Fibroblast of upper back skin (primary cell): ENCODE measurements at regions not wholly inside any gene's neighbourhood (a gene's known extent, or its start where the extent isn't known, plus 50 kb on each side); places are given as distances from the start of the nearest gene placed in this dataset.
A peak's percentile ranks its signal among the peaks of the same experiment; 100 is the strongest.
"Not testable (repeated sequence)": the region's sequence is repeated elsewhere in the genome, so short reads cannot be mapped to it uniquely, and the experiment has no call there.

Experiments
- DNase-seq: peaks from one replicate; pipeline ENCODE4 v3.0.0-alpha.2; 2013

DNA sequence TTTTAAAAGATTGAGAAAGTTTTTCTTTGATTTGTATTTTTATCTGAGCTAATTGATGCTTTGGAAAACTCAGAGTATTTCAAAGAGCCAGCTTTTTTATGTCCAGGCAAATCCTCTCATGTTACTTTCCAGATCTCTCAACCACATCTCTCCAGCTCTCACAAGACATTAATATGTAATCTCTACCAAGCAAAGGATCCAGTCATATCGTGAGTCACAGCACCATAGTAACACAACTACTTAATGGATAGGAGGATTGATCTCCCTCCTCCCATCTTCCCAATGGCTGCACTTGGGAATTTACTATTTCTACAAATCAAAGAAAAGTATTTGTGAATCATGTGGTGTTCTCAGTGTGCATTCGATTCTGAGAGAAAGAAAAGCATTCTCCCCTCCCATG lies 63.3 kb downstream of the POU4F1 start:
- no peak for DNase-seq

DNA sequence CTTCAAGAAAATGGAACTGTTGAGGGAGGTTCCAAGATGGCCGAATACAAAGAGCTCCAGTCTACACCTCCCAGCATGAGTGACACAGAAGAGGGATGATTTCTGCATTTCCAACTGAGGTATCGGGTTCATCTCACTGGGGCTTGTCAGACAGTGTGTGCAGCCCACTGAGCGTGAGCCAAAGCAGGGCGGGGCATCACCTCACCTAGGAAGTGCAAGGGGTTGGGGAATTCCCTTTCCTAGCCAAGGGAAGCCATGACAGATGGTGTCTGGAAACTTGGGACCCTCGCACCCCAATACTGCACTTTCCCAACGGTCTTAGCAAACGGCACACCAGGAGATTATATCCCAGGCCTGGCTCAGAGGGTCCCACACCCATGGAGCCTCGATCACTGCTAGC lies 77.3 kb downstream of the POU4F1 start:
- DNase-seq: not testable (repeated sequence)

DNA sequence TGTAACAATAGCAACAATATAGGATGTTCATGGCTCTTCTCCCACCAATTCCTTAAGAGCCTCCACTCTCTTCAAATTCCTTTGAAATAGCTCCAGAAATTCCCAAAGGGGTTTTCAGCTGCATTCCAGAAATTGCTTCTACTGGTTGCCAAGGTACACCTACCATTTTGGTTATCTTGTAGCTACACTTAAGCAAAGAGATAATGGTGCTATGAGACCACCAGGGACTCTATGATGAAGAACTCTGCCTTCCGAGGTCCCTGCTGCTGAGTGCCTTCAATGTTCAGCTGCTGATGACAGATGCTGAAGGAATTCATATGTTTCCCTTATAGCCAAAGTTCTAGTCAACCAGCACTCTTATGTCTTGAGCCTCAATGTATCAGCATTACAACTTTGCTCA lies 78.4 kb downstream of the POU4F1 start:
- peak; percentile 1 for DNase-seq

DNA sequence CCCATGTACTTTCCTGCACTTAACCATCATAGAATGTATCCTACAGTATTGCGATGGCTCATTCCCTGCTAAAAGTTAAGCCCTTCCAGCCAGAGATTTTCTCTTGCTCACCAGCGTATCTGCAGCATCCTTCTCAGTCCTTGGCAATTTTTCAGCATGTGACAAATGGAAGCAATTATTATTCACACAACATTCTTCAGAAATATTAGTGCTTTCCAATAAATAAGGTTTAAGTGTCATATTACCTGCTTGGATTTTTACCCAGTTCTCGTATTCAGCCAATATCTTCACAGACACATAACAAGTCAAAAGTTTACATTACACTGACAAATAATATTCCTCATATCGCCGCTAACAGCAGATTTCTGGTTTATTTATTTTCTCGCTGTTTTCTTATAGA lies 82.3 kb downstream of the POU4F1 start:
- DNase-seq: no peak

- DNase-seq: no peak
Measured at GRCh38 chr13:78520425-78520824, 82.9 kb downstream of the POU4F1 start.

- not testable (repeated sequence) for DNase-seq
Measured at GRCh38 chr13:78518482-78518881, 84.9 kb downstream of the POU4F1 start.

DNA sequence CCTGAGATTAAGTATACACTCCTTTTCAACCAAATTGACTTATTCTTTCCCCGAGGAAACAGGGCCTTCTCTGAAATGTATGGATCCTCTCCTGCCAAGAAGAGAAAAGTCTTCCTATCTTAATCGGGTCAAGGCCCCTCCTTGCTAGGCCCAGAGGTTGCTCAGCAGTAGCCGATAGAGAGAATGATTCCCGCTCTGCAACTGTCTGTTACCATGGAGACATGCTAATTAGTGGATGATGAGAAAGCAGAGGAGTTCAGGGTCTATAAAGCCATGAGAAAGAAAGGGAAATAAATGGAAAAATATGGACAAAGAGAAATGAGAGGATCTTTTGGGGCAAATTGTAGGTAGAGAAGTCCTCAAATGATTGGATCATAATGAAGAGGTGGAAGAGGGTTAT lies 103.5 kb downstream of the POU4F1 start:
- DNase-seq: no peak

- no peak for DNase-seq
Measured at GRCh38 chr13:78497702-78498355, 105.5 kb downstream of the POU4F1 start.

DNA sequence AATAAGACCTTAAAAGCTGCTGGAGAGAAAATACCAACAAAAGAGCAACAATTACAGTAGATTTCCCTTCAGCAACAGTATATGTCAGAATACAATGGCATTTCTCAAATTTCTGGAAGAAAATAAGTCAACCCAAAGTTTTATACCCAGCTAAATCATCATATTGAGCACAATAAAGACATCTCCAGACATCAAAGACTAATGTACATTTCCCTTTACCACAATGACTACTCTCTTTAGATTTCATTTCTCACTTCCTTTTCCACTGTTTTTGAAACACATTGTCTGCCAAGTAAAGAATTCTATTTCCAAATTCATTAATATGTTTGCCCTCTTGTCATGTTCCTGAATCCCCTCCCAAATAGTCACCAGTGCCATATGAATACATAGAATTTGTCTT lies 111.4 kb downstream of the POU4F1 start:
- no peak for DNase-seq

DNA sequence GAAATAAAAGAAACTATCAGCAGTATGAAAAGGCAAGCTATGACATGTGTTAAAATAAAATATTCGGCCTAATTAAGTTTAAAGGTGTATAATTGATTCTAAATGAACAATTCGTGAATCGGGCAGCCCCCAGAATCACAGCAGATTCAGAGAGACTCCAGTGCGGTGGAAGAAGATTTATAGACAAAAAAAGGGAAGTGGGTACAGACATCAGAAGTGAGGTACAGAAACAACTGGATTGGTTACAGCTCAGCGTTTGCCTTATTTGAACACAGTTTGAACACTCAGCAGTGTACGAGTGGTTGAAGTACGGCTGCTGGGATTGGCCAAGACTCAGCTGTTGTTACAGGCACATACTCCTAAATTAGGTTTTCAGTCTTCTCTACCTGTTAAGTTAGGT lies 113.1 kb downstream of the POU4F1 start:
- DNase-seq: not testable (repeated sequence)

DNA sequence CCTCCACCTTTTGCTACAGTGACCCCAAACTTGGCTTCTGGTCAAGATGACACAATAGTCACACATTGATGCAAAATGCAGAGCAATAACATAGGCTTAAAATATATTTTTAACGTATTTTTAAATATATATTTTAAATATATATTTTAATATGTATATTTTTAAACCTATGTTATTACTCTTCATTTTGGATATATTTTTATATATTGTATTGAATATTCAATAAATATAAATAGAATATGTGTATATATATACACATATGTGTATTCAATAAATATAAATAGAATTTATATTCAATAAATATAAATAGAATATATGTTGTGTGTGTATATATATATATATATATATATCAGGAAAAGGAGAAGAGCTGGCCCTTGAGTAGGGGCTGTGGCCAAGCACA lies 115.6 kb downstream of the POU4F1 start:
- DNase-seq: no peak

GRCh38 chr13:78485803-78486202 lies 117.5 kb downstream of the POU4F1 start:
- DNase-seq: no peak

DNA sequence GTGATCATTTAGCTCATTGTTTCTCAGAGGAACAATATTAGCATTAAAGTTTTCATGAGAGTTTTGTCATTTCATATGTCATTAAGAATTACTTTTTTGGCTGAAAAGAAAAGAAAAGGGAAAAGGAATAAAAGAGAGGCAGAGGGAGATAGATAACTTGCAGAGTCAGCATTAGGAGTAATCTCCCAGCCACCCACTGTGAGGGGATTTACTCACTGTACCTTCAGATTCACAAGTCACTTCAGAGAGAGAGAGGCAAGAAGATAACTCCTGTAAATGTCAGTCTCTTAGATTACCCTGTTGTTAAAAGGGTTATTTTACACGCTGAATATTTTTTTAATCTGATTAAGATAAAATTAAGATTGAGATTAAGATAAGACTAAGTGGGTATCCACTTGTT lies 125.2 kb downstream of the POU4F1 start:
- no peak for DNase-seq

- DNase-seq: no peak
Measured at GRCh38 chr13:78476910-78477309, 126.4 kb downstream of the POU4F1 start.

DNA sequence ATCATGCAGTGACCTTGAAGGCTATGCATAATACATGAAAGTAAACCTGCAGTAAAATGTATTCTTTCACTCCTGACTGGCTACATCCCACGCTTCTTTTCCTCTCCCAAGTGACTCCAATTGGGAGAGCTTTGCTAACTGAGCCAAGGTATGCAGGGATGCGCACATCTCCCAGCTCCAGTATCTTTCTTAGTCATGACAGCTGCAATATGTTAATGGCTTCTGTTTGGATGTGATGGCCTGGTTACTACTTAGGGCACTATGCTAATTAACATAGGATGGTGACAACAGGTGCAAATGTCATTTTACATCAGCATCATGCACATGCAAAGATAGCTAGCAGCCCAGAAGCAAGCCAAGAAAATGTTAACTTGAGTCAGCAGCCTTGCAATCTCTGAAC lies 134.7 kb downstream of the POU4F1 start:
- DNase-seq: no peak

- DNase-seq: no peak
Measured at GRCh38 chr13:78465250-78465649, 138.1 kb downstream of the POU4F1 start.

DNA sequence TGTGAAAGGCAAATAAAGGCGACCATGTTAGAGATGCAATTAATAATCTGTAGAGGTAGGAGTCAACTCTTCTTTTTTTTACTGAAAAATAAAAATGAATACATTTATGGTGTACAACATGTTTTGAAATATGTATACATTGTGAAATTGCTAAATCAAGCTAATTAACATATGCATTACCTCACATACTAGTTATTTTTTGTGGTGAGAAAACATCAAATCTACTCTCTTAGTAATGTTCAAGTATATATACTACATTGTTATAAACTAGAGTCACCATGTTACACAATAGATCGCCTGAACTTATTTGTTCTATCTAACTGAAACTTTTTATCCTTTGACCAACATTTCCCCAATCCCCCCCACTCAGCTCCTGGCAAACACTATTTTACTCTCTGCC lies 143.2 kb downstream of the POU4F1 start:
- no peak for DNase-seq

DNA sequence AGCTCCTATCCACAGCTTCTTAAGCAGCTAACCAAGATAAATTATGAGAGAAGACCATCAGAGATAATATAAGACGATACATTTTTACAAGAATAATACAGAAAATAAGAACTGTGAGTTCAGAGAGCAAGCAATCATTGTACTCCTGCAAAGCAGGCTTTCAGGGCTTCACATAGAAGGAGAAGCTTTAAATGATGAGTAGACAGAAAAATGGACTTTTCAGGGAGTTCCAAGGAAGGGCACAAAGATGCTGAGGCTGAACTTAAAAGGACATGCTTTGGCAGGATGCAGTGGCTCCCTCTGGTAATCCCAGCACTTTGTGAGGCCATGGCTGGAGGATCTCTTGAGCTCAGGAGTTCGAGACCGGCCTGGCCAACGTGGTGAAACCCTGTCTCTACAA lies 159.5 kb downstream of the POU4F1 start:
- no peak for DNase-seq

- no peak for DNase-seq
Measured at GRCh38 chr13:78437781-78438180, 165.6 kb downstream of the POU4F1 start.

DNA sequence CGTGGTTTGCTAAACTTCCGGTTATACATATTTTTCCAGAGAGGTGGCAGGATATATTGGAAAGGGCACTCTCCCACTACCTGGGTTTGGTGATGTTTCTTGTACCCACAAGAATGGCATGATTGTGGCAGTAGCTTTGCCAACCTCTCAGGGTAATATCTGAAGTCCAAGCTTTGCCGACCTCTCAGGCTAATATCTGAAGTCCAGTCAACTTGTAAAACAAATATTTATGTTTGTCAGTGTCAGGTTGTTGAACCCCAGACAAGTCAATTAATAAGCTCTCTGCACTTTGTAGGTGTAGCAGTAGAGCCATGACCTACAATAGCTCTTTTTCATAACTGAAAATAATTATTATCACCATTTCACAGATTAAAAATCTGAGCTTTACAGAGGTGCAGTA lies 167.0 kb downstream of the POU4F1 start:
- DNase-seq: no peak

DNA sequence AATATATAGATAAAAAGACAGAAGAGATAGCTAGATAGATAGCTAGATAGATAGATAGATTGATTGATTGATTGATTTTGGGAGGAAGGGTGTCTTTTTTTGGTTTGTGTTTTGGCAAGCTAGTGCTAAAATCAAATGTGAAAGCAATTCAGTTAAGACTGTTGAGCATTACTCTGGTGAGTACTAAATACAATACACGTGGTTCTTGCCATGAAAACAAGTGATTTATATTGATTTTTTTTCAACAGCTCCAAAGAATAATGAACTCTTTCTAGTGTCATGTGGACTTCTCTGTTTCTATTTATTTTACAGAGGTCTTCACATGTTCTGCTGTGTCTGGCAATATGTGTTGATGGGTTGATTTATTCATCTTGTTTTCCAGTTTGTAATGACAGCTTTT lies 172.0 kb downstream of the POU4F1 start:
- DNase-seq: no peak

DNA sequence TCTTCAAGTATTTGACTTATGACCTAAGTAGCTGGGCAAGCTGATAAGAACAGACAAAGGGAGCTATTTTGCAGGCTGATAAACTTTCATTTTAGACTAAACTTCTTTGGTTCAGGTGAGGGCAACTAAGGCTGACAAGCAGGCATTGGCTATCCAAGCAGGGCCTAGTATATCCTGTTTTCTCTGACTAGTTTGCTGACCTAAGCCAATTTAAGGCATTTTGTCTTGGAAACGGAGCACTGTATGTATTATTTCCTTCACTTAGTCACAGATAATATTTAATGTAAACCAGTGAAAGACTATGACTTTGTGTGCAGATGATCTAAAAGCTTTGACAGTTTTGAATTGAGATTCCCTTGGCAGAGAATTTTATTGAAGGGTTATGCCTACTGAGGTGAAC lies 172.5 kb downstream of the POU4F1 start:
- no peak for DNase-seq

- no peak for DNase-seq
Measured at GRCh38 chr13:78430166-78430791, 173.1 kb downstream of the POU4F1 start.

GRCh38 chr13:78428646-78429045 lies 174.7 kb downstream of the POU4F1 start:
- no peak for DNase-seq

GRCh38 chr13:78426183-78426582 lies 177.2 kb downstream of the POU4F1 start:
- DNase-seq: no peak
